ENCODE measurements at regions not wholly inside any gene's neighbourhood (a gene's known extent, or its start where the extent isn't known, plus 50 kb on each side); places are given as distances from the start of the nearest gene placed in this dataset.

DNA sequence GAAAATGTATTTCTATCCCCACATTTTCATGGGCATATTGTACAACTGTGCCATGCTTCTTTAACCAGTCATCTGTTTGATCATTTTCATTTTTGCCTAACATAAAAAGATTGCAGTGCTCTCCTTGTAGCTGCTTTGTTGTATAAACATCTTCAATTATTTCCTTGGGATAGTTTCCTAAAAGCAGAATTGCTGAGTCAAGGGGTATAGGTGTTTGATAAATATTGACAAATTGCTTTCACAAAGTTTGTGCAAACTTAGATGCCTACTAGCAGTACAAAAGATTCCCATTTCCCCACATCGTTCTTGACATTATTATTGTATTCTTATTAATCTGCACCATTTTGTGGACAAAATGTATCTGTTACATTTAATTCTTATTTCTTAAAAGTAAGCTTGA is 479.6 kb downstream of the FBXO15 start:
- Histone ChIP-seq H3K4me3 (no peak overlapping the region), H3K27me3 (ENCODE audit: insufficient read depth in 3 of 3, low read length in 2 of 3) (no peaks in the 10 kb centered on the region), H3K27ac (no peak overlapping the region), H3K36me3 (ENCODE audit: insufficient read depth in 1 of 2, low read depth in 1 of 2) (no peaks in the 10 kb centered on the region), H3K4me1 (no peaks in the 10 kb centered on the region), H3K9me3 (no peaks in the 10 kb centered on the region)
- TF ChIP-seq, protein P1, sequence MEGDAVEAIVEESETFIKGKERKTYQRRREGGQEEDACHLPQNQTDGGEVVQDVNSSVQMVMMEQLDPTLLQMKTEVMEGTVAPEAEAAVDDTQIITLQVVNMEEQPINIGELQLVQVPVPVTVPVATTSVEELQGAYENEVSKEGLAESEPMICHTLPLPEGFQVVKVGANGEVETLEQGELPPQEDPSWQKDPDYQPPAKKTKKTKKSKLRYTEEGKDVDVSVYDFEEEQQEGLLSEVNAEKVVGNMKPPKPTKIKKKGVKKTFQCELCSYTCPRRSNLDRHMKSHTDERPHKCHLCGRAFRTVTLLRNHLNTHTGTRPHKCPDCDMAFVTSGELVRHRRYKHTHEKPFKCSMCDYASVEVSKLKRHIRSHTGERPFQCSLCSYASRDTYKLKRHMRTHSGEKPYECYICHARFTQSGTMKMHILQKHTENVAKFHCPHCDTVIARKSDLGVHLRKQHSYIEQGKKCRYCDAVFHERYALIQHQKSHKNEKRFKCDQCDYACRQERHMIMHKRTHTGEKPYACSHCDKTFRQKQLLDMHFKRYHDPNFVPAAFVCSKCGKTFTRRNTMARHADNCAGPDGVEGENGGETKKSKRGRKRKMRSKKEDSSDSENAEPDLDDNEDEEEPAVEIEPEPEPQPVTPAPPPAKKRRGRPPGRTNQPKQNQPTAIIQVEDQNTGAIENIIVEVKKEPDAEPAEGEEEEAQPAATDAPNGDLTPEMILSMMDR (IDR thresholded peaks at IDR 0.05) = no peak
- WGBS, 3 donors = 87 to 88% (median 88%) methylated on average over 1 of the region's 1 CpG
- ATAC-seq = no peak
- intact Hi-C loops (cut with DNase I) = no loop called here
- no peak for DNase-seq

DNA sequence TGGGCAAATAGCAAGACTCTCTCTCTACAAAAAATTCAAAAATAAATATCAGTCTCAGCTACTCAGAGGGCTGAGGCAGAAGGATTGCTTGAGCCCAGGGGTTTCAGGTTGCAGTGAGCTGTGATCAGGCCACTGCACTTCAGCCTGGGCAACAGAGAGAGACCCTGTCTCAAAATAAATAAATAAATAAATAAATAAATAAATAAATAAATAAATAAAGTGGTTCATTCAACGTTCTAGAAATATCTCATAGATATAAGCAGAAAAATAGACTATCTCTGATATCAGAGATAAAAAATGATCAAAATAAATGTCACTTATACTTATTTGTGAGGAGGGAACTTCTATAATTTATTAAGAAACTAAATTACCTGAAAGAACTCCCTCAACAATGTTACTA is 480.9 kb downstream of the FBXO15 start:
- Histone ChIP-seq H3K36me3 (ENCODE audit: insufficient read depth in 1 of 2, low read depth in 1 of 2) (no peaks in the 10 kb centered on the region), H3K9me3 (no peaks in the 10 kb centered on the region), H3K27me3 (ENCODE audit: insufficient read depth in 3 of 3, low read length in 2 of 3) (no peaks in the 10 kb centered on the region), H3K4me1 (no peaks in the 10 kb centered on the region), H3K4me3 (no peak overlapping the region), H3K27ac (no peak overlapping the region)
- TF ChIP-seq, protein P1 (IDR thresholded peaks at IDR 0.05) = no peak
- no peak for DNase-seq
- WGBS, 3 donors = 84 to 87% (median 85%) methylated on average over 1 of the region's 1 CpG
- intact Hi-C loops (cut with DNase I) = no loop called here
- no peak for ATAC-seq

DNA sequence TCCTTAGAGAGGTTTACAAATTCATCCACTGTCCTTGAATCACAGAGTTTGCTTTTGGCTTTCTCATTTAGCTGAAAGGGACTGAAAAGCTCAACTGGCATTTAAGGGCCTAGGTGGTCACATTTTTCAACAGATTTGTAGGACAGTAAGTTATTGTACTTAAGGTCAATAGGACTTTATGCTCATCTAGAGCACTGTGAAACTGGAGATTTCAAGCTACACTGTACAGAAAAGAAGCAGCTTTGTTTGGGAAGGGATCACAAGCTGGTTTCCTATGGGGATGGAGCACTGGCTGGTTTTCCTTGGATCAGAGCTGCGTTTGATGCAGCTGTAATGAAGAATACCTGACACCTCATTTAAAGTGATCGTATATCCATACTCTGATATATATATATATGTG is 482.7 kb downstream of the FBXO15 start:
- WGBS, 3 donors = 50 to 67% (median 54%) methylated on average over 2 of the region's 2 CpGs
- no peak for ATAC-seq
- H3K9me3 ChIP-seq = no peaks in the 10 kb centered on the region
- no peaks in the 10 kb centered on the region for H3K27me3 ChIP-seq (ENCODE audit: insufficient read depth in 3 of 3, low read length in 2 of 3)
- H3K36me3 ChIP-seq (ENCODE audit: insufficient read depth in 1 of 2, low read depth in 1 of 2) = no peaks in the 10 kb centered on the region
- no peak for DNase-seq
- H3K4me1 ChIP-seq = no peaks in the 10 kb centered on the region
- TF ChIP-seq, protein P1 (IDR thresholded peaks at IDR 0.05) = no peak
- intact Hi-C loops (cut with DNase I) = no loop called here
- no peak overlapping the region for H3K4me3 ChIP-seq
- H3K27ac ChIP-seq = no peak overlapping the region

DNA sequence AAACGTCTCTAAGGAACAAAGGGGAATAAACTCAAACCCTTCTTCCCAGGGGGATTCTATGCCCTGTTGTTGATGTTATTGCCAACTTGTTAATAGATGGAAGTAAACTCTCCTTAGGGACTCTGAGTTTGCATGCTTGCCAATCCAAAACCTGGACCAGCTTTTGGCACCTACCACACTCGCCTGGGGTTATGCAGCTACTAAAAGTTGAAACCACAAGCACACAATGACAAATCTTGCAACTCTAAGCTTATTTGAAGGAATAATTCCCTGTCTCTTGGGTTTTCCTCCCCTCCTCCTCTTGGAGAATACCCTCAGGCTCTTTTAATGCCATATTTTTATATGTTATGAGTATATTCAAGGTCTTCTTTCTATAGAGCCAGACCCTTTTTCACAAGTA is 484.1 kb downstream of the FBXO15 start:
- Histone ChIP-seq H3K4me3 (no peak overlapping the region), H3K9me3 (no peaks in the 10 kb centered on the region), H3K4me1 (no peaks in the 10 kb centered on the region), H3K36me3 (ENCODE audit: insufficient read depth in 1 of 2, low read depth in 1 of 2) (no peaks in the 10 kb centered on the region), H3K27me3 (ENCODE audit: insufficient read depth in 3 of 3, low read length in 2 of 3) (no peaks in the 10 kb centered on the region), H3K27ac (no peak overlapping the region)
- 51 to 59% (median 54%) methylated on average over 2 of the region's 2 CpGs for WGBS, 3 donors
- TF ChIP-seq, protein P1 (IDR thresholded peaks at IDR 0.05) = no peak
- DNase-seq (no peak), ATAC-seq (no peak)
- intact Hi-C loops (cut with DNase I) = no loop called here

DNA sequence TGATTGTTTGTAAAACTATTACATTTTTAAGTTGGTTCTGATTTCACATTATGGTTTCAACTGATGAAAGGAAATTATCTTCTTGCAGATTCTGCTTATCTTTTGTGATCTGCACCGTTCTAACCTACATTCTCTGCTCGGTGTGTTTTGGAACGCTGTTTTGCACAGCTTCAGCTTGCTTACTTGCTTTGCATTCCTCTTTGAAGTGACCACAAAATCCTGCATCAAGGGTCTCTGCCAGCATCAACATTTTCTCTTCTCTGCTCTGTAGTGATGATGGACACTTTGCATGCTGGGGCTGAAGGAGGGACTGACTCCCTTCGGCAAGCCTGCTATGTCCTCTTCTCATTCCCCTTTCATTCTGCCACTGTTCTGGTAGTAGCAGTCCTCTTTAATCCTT is 485.2 kb downstream of the FBXO15 start:
- ATAC-seq = no peak
- intact Hi-C loops (cut with DNase I) = no loop called here
- TF ChIP-seq, protein P1 (IDR thresholded peaks at IDR 0.05) = no peak
- H3K27ac ChIP-seq = no peak overlapping the region
- H3K36me3 ChIP-seq (ENCODE audit: insufficient read depth in 1 of 2, low read depth in 1 of 2) = no peaks in the 10 kb centered on the region
- WGBS, 3 donors = 75 to 80% (median 76%) methylated on average over 4 of the region's 4 CpGs
- no peak for DNase-seq
- no peaks in the 10 kb centered on the region for H3K27me3 ChIP-seq (ENCODE audit: insufficient read depth in 3 of 3, low read length in 2 of 3)
- no peaks in the 10 kb centered on the region for H3K4me1 ChIP-seq
- no peak overlapping the region for H3K4me3 ChIP-seq
- H3K9me3 ChIP-seq = no peaks in the 10 kb centered on the region
